CD4-positive, CD25-positive, alpha-beta regulatory T cell (primary cell): ENCODE measurements at regions not wholly inside any gene's neighbourhood (a gene's known extent, or its start where the extent isn't known, plus 50 kb on each side); places are given as distances from the start of the nearest gene placed in this dataset.

ENCODE experiments used
- ATAC-seq, 2 donors: fragments of 150-1000 bp; cut with Tn5 transposase; one replicate each; pipeline ENCODE4 v1.10.0; 2021; ENCODE audit warnings: low read depth in 2 of 2, moderate number of reproducible peaks in 2 of 2, moderate library complexity in 1 of 2
- DNase-seq, 3 donors: peaks; one replicate each; pipeline versions ENCODE4 v3.0.0 to v3.0.0-alpha.2; 2012 to 2022; ENCODE audit warnings: mixed read lengths in 1 of 3
- H3K27ac ChIP-seq: one replicate; pipeline ENCODE4 v1.7.0; 2013; ENCODE audit warnings: mild to moderate bottlenecking, low read length; ENCODE audit not compliant: insufficient read depth, poor library complexity, severe bottlenecking
- H3K27me3 ChIP-seq: one replicate; pipeline ENCODE4 v1.7.0; 2013; ENCODE audit warnings: low read length; ENCODE audit not compliant: control insufficient read depth, insufficient read depth
- H3K36me3 ChIP-seq: one replicate; pipeline ENCODE4 v1.7.0; 2013; ENCODE audit warnings: mild to moderate bottlenecking, low read length, moderate library complexity; ENCODE audit not compliant: control insufficient read depth, insufficient read depth
- H3K4me1 ChIP-seq: 2 replicates; pipeline ENCODE4 v1.7.0; 2013; ENCODE audit warnings: mild to moderate bottlenecking, low read length; ENCODE audit not compliant: insufficient read depth, control insufficient read depth, poor library complexity, severe bottlenecking
- H3K4me3 ChIP-seq: one replicate; pipeline ENCODE4 v1.7.0; 2013; ENCODE audit warnings: low read depth, mild to moderate bottlenecking, low read length, moderate library complexity
- H3K9me3 ChIP-seq, 2 experiments: 1 replicate in 1 of 2; 2 replicates in 1 of 2; pipeline ENCODE4 v1.7.0; 2013; ENCODE audit warnings: low read length in 2 of 2, mild to moderate bottlenecking in 1 of 2, moderate library complexity in 1 of 2; ENCODE audit not compliant: control insufficient read depth in 2 of 2
- H3K27ac Mint-ChIP-seq, 3 donors: one replicate each; pipeline ENCODE4 v1.8.0; 2020 to 2022; ENCODE audit warnings: mild to moderate bottlenecking in 3 of 3, mixed read lengths in 3 of 3, moderate library complexity in 2 of 3
- H3K27me3 Mint-ChIP-seq: one replicate; pipeline ENCODE4 v1.8.0; 2022; ENCODE audit warnings: mild to moderate bottlenecking, mixed read lengths
- H3K36me3 Mint-ChIP-seq: one replicate; pipeline ENCODE4 v1.8.0; 2020; ENCODE audit warnings: mixed read lengths
- H3K4me1 Mint-ChIP-seq, 4 donors: one replicate each; pipeline ENCODE4 v1.8.0; 2020 to 2022; ENCODE audit warnings: mixed read lengths in 4 of 4, mild to moderate bottlenecking in 1 of 4
- H3K4me3 Mint-ChIP-seq, 4 donors: one replicate each; pipeline ENCODE4 v1.8.0; 2020 to 2022; ENCODE audit warnings: mild to moderate bottlenecking in 4 of 4, mixed read lengths in 4 of 4, moderate library complexity in 3 of 4
- H3K9me3 Mint-ChIP-seq, 7 donors: one replicate each; pipeline ENCODE4 v1.8.0; 2020 to 2022; ENCODE audit warnings: mixed read lengths in 7 of 7, mild to moderate bottlenecking in 3 of 7, moderate library complexity in 2 of 7

GRCh38 chr1:229896861-229897260, 170.2 kb upstream of the GALNT2 start:
- Mint-ChIP-seq H3K27me3 (peaks cover 21% of the 10 kb centered on the region), H3K27ac (no peak overlapping the region), H3K36me3 (no peaks in the 10 kb centered on the region), H3K4me1 (no peaks in the 10 kb centered on the region), H3K4me3 (no peak overlapping the region), H3K9me3 (peaks cover 0 to 8% (median 4%) of the 10 kb centered on the region in 7 donors)
- Histone ChIP-seq H3K27me3 (peaks cover 11% of the 10 kb centered on the region), H3K9me3 (no peaks in the 10 kb centered on the region), H3K27ac (no peak overlapping the region), H3K36me3 (no peaks in the 10 kb centered on the region), H3K4me1 (no peaks in the 10 kb centered on the region), H3K4me3 (no peak overlapping the region)
- no peak for DNase-seq
- ATAC-seq: no peak

GRCh38 chr1:229897501-229897900, 169.5 kb upstream of the GALNT2 start:
- DNase-seq (no peak), ATAC-seq (no peak)
- Histone ChIP-seq H3K36me3 (no peaks in the 10 kb centered on the region), H3K9me3 (no peaks in the 10 kb centered on the region), H3K4me1 (no peaks in the 10 kb centered on the region), H3K4me3 (no peak overlapping the region), H3K27me3 (peaks cover 11% of the 10 kb centered on the region), H3K27ac (no peak overlapping the region)
- Mint-ChIP-seq H3K36me3 (no peaks in the 10 kb centered on the region), H3K4me1 (no peaks in the 10 kb centered on the region), H3K27me3 (peaks cover 18% of the 10 kb centered on the region), H3K4me3 (no peak overlapping the region), H3K27ac (no peak overlapping the region), H3K9me3 (peaks cover 0 to 8% (median 4%) of the 10 kb centered on the region in 7 donors)

GRCh38 chr1:229900220-229900619, 166.8 kb upstream of the GALNT2 start:
- Histone ChIP-seq H3K27ac (no peak overlapping the region), H3K4me1 (no peaks in the 10 kb centered on the region), H3K9me3 (no peaks in the 10 kb centered on the region), H3K36me3 (no peaks in the 10 kb centered on the region), H3K27me3 (peaks cover 7% of the 10 kb centered on the region), H3K4me3 (no peak overlapping the region)
- no peak overlapping the region for H3K4me3 Mint-ChIP-seq
- H3K27ac Mint-ChIP-seq: no peak overlapping the region
- H3K4me1 Mint-ChIP-seq: no peaks in the 10 kb centered on the region
- no peaks in the 10 kb centered on the region for H3K36me3 Mint-ChIP-seq
- DNase-seq: no peak
- peaks cover 0 to 8% (median 4%) of the 10 kb centered on the region in 7 donors for H3K9me3 Mint-ChIP-seq
- no peak for ATAC-seq
- H3K27me3 Mint-ChIP-seq: peaks cover 13% of the 10 kb centered on the region

- no peaks in the 10 kb centered on the region for H3K36me3 Mint-ChIP-seq
- H3K27ac Mint-ChIP-seq: no peak overlapping the region
- Histone ChIP-seq H3K9me3 (no peaks in the 10 kb centered on the region), H3K4me1 (no peaks in the 10 kb centered on the region), H3K27ac (no peak overlapping the region), H3K27me3 (peaks cover 6% of the 10 kb centered on the region), H3K4me3 (no peak overlapping the region), H3K36me3 (no peaks in the 10 kb centered on the region)
- DNase-seq (no peak), ATAC-seq (no peak)
- H3K4me3 Mint-ChIP-seq: no peak overlapping the region
- peaks cover 12% of the 10 kb centered on the region for H3K27me3 Mint-ChIP-seq
- no peaks in the 10 kb centered on the region for H3K4me1 Mint-ChIP-seq
- peaks cover 0 to 8% (median 3%) of the 10 kb centered on the region in 7 donors for H3K9me3 Mint-ChIP-seq
These were observed 161.9 kb upstream of the GALNT2 start for GRCh38 chr1:229905031-229905545.

GRCh38 chr1:229905652-229906051, 161.4 kb upstream of the GALNT2 start:
- no peak for DNase-seq
- H3K9me3 ChIP-seq: no peaks in the 10 kb centered on the region
- no peak for ATAC-seq
- H3K4me1 ChIP-seq: no peaks in the 10 kb centered on the region
- H3K27me3 ChIP-seq: peaks cover 6% of the 10 kb centered on the region
- Mint-ChIP-seq H3K27me3 (peaks cover 12% of the 10 kb centered on the region), H3K36me3 (no peaks in the 10 kb centered on the region), H3K9me3 (peaks cover 0 to 8% (median 0%) of the 10 kb centered on the region in 7 donors), H3K4me1 (no peaks in the 10 kb centered on the region), H3K4me3 (no peak overlapping the region), H3K27ac (no peak overlapping the region)
- no peak overlapping the region for H3K4me3 ChIP-seq
- no peaks in the 10 kb centered on the region for H3K36me3 ChIP-seq
- H3K27ac ChIP-seq: no peak overlapping the region

GRCh38 chr1:229907884-229908638, 159.0 kb upstream of the GALNT2 start:
- Mint-ChIP-seq H3K9me3 (no peaks in the 10 kb centered on the region), H3K4me3 (no peak overlapping the region), H3K4me1 (no peaks in the 10 kb centered on the region), H3K36me3 (no peaks in the 10 kb centered on the region), H3K27me3 (peaks cover 22% of the 10 kb centered on the region), H3K27ac (no peak overlapping the region)
- ATAC-seq: no peak
- peaks cover 7% of the 10 kb centered on the region for H3K27me3 ChIP-seq
- no peaks in the 10 kb centered on the region for H3K36me3 ChIP-seq
- H3K9me3 ChIP-seq: no peaks in the 10 kb centered on the region
- no peak for DNase-seq
- no peak overlapping the region for H3K27ac ChIP-seq
- no peaks in the 10 kb centered on the region for H3K4me1 ChIP-seq
- no peak overlapping the region for H3K4me3 ChIP-seq

GRCh38 chr1:229908689-229909088, 158.3 kb upstream of the GALNT2 start:
- Mint-ChIP-seq H3K4me1 (no peaks in the 10 kb centered on the region), H3K27ac (no peak overlapping the region), H3K27me3 (peaks cover 28% of the 10 kb centered on the region), H3K36me3 (no peaks in the 10 kb centered on the region), H3K4me3 (no peak overlapping the region), H3K9me3 (no peaks in the 10 kb centered on the region)
- Histone ChIP-seq H3K36me3 (no peaks in the 10 kb centered on the region), H3K27me3 (peaks cover 7% of the 10 kb centered on the region), H3K4me3 (no peak overlapping the region), H3K9me3 (no peaks in the 10 kb centered on the region), H3K27ac (no peak overlapping the region), H3K4me1 (no peaks in the 10 kb centered on the region)
- DNase-seq (no peak), ATAC-seq (no peak)

- Histone ChIP-seq H3K27me3 (peaks cover 6% of the 10 kb centered on the region), H3K27ac (no peak overlapping the region), H3K36me3 (no peaks in the 10 kb centered on the region), H3K4me3 (no peak overlapping the region), H3K4me1 (no peaks in the 10 kb centered on the region), H3K9me3 (no peaks in the 10 kb centered on the region)
- Mint-ChIP-seq H3K27ac (no peak overlapping the region), H3K27me3 (peaks cover 33% of the 10 kb centered on the region), H3K4me1 (no peaks in the 10 kb centered on the region), H3K4me3 (no peak overlapping the region), H3K36me3 (no peaks in the 10 kb centered on the region), H3K9me3 (no peaks in the 10 kb centered on the region)
- ATAC-seq: no peak
- no peak for DNase-seq
These were observed 153.5 kb upstream of the GALNT2 start for GRCh38 chr1:229913489-229913888.
